Fibroblast of lung (primary cell): ENCODE measurements at regions not wholly inside any gene's neighbourhood (a gene's known extent, or its start where the extent isn't known, plus 50 kb on each side); places are given as distances from the start of the nearest gene placed in this dataset.

ENCODE experiments used
- DNase-seq, 2 donors: peaks; one replicate each; pipeline versions ENCODE4 v3.0.0 to v3.0.0-alpha.2; 2010; ENCODE audit warnings: low read depth in 2 of 2
- H2AFZ ChIP-seq: 2 replicates; pipeline ENCODE4 v1.5.1; 2012; ENCODE audit warnings: low read length, control low read depth, inconsistent platforms
- H3K27ac ChIP-seq: 2 replicates; pipeline ENCODE4 v1.5.1; 2011; ENCODE audit warnings: low read length, control low read depth; ENCODE audit not compliant: insufficient read depth
- H3K27me3 ChIP-seq: 2 replicates; pipeline ENCODE4 v1.5.1; 2011; ENCODE audit warnings: mild to moderate bottlenecking, low read length; ENCODE audit not compliant: control insufficient read depth, insufficient read depth
- H3K36me3 ChIP-seq: 2 replicates; pipeline ENCODE4 v1.5.1; 2011; ENCODE audit warnings: low read length; ENCODE audit not compliant: control insufficient read depth, insufficient read depth
- H3K4me1 ChIP-seq: 2 replicates; pipeline ENCODE4 v1.5.1; 2011; ENCODE audit warnings: low read length; ENCODE audit not compliant: control insufficient read depth, insufficient read depth; ENCODE audit errors: extremely low read depth
- H3K4me2 ChIP-seq: 2 replicates; pipeline ENCODE4 v1.5.1; 2011; ENCODE audit warnings: low read length, control low read depth; ENCODE audit not compliant: insufficient read depth; ENCODE audit errors: extremely low read depth
- H3K4me3 ChIP-seq, 4 experiments: fragments of 200-600 bp in 1 of 4; sonication (generic) in 1 of 4; replicated peaks in 1 of 4; 2 replicates each; pipeline ENCODE4 v1.5.1; 2011 to 2016; ENCODE audit warnings: low read length in 4 of 4, low read depth in 3 of 4, mild to moderate bottlenecking in 3 of 4, control low read depth in 2 of 4, inconsistent platforms in 1 of 4, mixed read lengths in 1 of 4; ENCODE audit not compliant: insufficient read depth in 1 of 4; ENCODE audit errors: control extremely low read depth in 1 of 4
- H3K79me2 ChIP-seq: 2 replicates; pipeline ENCODE4 v1.5.1; 2012; ENCODE audit warnings: mild to moderate bottlenecking, low read length, inconsistent platforms; ENCODE audit not compliant: control insufficient read depth, insufficient read depth
- H3K9ac ChIP-seq: 2 replicates; pipeline ENCODE4 v1.5.1; 2011; ENCODE audit warnings: mild to moderate bottlenecking, low read length, control low read depth; ENCODE audit not compliant: insufficient read depth
- H3K9me3 ChIP-seq: 2 replicates; pipeline ENCODE4 v1.5.1; 2012; ENCODE audit warnings: low read depth, low read length; ENCODE audit not compliant: control insufficient read depth, insufficient read depth
- H4K20me1 ChIP-seq: 2 replicates; pipeline ENCODE4 v1.5.1; 2011; ENCODE audit warnings: low read length; ENCODE audit not compliant: control insufficient read depth, insufficient read depth; ENCODE audit errors: extremely low read depth
- CTCF ChIP-seq, 2 donors: IDR thresholded peaks in 1 of 2; conservative IDR thresholded peaks in 1 of 2; 1 replicate in 1 of 2; 2 replicates in 1 of 2; pipeline ENCODE4 v1.5.1; 2011 to 2012; ENCODE audit warnings: low read length in 2 of 2, control low read depth in 1 of 2, inconsistent platforms in 1 of 2, low read depth in 1 of 2, mild to moderate bottlenecking in 1 of 2
- EZH2 ChIP-seq: IDR thresholded peaks from 2 replicates; pipeline ENCODE4 v1.5.1; 2012; ENCODE audit warnings: low read length, control low read depth, mild to moderate bottlenecking; ENCODE audit errors: missing control alignments

- Histone ChIP-seq H3K4me3 (no peak overlapping the region), H3K4me1 (no peaks in the 10 kb centered on the region), H3K36me3 (no peaks in the 10 kb centered on the region), H3K4me2 (no peak overlapping the region), H3K79me2 (no peaks in the 10 kb centered on the region), H3K27me3 (no peaks in the 10 kb centered on the region), H2AFZ (no peak overlapping the region), H3K9ac (no peak overlapping the region), H3K9me3 (no peaks in the 10 kb centered on the region), H4K20me1 (no peaks in the 10 kb centered on the region), H3K27ac (no peak overlapping the region)
- DNase-seq = peak in 1 of 2 donors; percentile 17
- TF ChIP-seq CTCF (conservative IDR thresholded peaks at IDR 0.05 in 1 of 2, IDR thresholded peaks at IDR 0.05 in 1 of 2; ENCODE audit: low read depth in 1 of 2, low read length in 2 of 2) (no peak), EZH2 (no peak)
These were observed 396.6 kb upstream of the SPRY2 start for GRCh38 chr13:80737513-80737912.

DNA sequence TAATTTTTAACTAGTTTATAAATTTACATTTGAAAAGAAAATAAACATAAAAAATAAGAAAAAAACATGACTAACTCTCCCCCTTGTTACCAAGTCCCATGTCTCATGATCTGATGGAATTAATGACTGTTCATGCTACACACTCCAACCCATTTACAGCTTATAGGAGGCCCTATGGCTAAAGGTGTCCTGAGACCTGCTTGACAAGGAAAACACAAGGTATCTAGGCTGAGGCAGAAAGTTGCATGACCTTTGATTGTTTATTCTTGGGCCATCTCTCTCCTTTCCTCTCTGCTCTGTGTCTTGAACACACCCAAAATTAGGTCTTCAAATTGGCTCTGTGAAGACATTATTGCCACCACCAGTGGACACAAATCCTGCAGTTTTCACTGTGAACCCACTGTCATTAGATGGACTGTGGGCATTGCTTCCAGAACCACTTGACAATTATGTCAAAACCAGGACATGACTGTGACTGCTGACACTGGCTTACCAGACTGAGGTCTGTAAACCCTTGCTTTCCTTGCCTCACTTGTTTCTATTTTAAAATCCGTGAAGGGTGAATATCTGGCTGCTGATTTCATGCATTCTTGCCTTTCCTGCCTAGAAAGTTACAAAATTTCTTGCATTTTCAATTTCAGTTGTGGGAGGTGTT, 386.5 kb upstream of the SPRY2 start:
- H3K4me1 ChIP-seq = no peaks in the 10 kb centered on the region
- no peak overlapping the region for H3K9ac ChIP-seq
- TF ChIP-seq EZH2 (no peak), CTCF (conservative IDR thresholded peaks at IDR 0.05 in 1 of 2, IDR thresholded peaks at IDR 0.05 in 1 of 2; ENCODE audit: low read depth in 1 of 2, low read length in 2 of 2) (no peak)
- H3K4me2 ChIP-seq = no peak overlapping the region
- H3K36me3 ChIP-seq = no peaks in the 10 kb centered on the region
- no peaks in the 10 kb centered on the region for H3K79me2 ChIP-seq
- no peak for DNase-seq
- H3K9me3 ChIP-seq = no peaks in the 10 kb centered on the region
- H4K20me1 ChIP-seq = no peaks in the 10 kb centered on the region
- no peak overlapping the region for H2AFZ ChIP-seq
- no peaks in the 10 kb centered on the region for H3K27me3 ChIP-seq
- H3K4me3 ChIP-seq = no peak overlapping the region
- no peak overlapping the region for H3K27ac ChIP-seq

- Histone ChIP-seq H2AFZ (no peak overlapping the region), H3K79me2 (no peaks in the 10 kb centered on the region), H3K4me2 (no peak overlapping the region), H4K20me1 (no peaks in the 10 kb centered on the region), H3K36me3 (no peaks in the 10 kb centered on the region), H3K27me3 (no peaks in the 10 kb centered on the region), H3K4me3 (no peak overlapping the region), H3K9me3 (no peaks in the 10 kb centered on the region), H3K4me1 (no peaks in the 10 kb centered on the region), H3K9ac (no peak overlapping the region), H3K27ac (no peak overlapping the region)
- DNase-seq = no peak
- TF ChIP-seq EZH2 (no peak), CTCF (conservative IDR thresholded peaks at IDR 0.05 in 1 of 2, IDR thresholded peaks at IDR 0.05 in 1 of 2; ENCODE audit: low read depth in 1 of 2, low read length in 2 of 2) (no peak)
These were observed 385.9 kb upstream of the SPRY2 start for GRCh38 chr13:80726868-80727267.
